Keratinocyte (primary cell): ENCODE measurements at regions not wholly inside any gene's neighbourhood (a gene's known extent, or its start where the extent isn't known, plus 50 kb on each side); places are given as distances from the start of the nearest gene placed in this dataset.

Experiments used
- CTCF ChIP-seq, 3 experiments: IDR thresholded peaks in 1 of 3; conservative IDR thresholded peaks in 1 of 3; optimal IDR thresholded peaks in 1 of 3; 2 replicates in 2 of 3; 3 replicates in 1 of 3; pipeline versions ENCODE3 to v1.5.1; 2011; ENCODE audit warnings: low read length in 3 of 3, mild to moderate bottlenecking in 3 of 3, moderate library complexity in 2 of 3, control low read depth in 1 of 3, inconsistent platforms in 1 of 3; ENCODE audit not compliant: insufficient read depth in 2 of 3; ENCODE audit errors: extremely low read depth in 1 of 3
- EZH2 ChIP-seq: IDR thresholded peaks from one replicate; pipeline ENCODE4 v1.6.1; 2012; ENCODE audit warnings: inconsistent platforms, mild to moderate bottlenecking, low read length, moderate library complexity

DNA sequence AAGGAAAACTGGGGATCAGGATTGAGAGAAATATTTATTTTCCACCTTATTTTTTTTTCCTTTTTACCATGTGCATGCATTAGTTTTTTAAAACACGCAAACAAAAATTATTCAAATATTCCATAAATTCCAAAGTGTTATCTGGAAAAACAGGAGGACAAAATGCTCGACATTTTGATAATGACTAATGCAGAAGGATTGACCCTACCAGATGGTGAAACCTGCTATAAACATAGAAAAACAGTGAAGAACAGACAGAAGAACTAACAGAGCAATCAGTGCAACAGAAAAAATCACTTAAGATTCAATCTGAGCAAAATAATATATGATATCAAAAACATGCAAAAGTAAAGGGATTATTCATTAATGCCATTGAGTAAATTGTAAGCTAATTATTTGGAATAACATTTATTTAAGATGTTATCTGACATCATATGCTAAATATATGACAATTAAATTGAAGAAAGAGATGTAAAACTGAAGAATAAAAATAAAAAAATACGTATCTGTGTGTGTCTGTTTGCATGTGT is 218.4 kb downstream of the LMBRD1 start:
- TF ChIP-seq CTCF (optimal IDR thresholded peaks at IDR 0.05 in 1 of 3, IDR thresholded peaks at IDR 0.05 in 1 of 3, conservative IDR thresholded peaks at IDR 0.05 in 1 of 3; ENCODE audit: extremely low read depth in 1 of 3, insufficient read depth in 2 of 3, low read length in 3 of 3) (no peak), EZH2 (no peak)
